GM19438 (cell line): ENCODE measurements at regions not wholly inside any gene's neighbourhood (a gene's known extent, or its start where the extent isn't known, plus 50 kb on each side); places are given as distances from the start of the nearest gene placed in this dataset.

Experiments
- ATAC-seq: cut with Tn5 transposase; IDR thresholded peaks from one replicate; pipeline ENCODE4 v1.9.1; 2021; ENCODE audit warnings: low read depth; ENCODE audit not compliant: unreplicated experiment

DNA sequence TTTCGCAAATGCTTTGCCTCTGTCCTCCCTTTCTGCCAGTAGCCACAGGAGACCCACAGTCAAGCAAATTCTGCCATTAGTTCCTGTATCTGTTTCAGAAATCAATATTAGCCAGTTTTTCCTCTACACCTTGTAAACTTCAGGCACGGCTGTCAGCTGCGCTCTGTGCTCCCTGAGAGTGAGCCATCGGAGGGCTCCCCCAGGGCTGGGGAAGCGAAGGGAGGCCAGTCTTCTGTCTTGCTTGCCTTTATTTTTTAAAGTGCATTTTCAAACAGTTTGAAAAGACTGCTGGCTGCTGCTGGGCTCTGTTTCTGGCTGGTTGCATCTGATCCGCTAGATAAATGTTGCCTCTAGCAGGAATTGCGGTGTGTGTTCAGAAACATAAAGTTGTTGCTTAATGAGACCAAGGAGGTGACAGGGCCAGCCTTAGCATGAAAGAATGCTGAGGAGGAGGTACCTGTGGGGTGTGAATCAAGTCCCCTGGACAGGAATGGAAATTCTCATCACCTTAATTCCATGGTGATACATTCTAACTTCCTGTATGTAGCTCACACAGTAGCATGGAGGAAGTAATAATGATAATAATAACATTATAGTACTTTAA is 421.7 kb upstream of the KIF2A start:
- no peak for ATAC-seq

DNA sequence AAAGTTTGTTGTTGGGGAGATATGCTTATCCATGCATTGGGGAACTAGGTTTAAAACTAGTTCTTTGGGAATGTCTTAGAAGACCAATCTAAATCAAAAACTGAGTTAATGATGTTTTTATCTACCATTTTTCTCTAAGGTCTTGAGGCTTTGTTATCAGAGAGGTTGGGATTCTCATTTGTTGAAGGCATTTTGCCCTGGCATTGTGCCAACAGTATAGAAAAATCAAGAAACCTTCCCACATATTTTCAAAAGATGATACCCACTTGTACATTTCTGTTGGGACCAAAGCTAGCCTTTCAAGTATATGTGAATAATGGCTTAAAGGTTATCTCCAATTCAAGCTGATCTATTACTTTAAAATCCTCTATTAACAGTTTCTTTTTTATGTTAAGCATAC is 419.8 kb upstream of the KIF2A start:
- ATAC-seq, result no peak

DNA sequence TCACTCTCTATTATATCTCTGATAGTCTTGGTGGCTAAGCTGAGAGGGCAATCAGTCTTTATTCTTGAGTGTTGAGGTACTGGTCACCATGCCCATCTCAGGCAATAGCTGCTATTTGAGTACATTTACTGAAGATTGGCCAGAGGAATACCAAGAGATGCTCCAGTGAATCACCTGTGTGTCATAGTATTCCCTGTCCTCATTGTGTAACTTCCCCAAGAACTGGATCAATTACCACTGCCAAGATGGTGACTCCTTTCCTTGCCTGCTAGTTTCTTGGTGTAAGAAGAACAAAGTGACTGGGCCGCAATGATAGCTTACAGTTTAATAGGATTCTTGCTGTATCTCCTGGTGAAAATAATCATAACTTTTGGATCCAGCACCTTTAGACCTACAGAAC is 418.7 kb upstream of the KIF2A start:
- ATAC-seq, result no peak

DNA sequence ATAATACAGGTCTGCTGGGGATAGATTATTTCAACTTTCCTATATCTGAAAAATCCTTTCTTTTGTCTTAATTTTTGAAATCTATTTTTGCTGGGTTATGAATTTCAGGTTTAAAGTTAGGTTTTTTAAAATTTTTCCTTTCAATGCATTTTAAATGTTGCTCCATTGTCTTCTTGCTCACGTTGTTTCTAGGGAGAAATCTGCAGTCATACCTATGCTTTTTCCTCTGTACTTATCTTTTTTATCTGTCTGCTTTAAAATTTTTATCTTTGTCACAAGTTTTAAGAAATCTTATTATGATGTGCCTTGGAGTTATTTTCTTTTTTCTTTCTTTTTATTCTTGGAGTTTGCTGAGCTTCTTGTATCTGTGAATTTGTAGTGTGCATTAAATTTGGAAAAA is 412.0 kb upstream of the KIF2A start:
- no peak for ATAC-seq

DNA sequence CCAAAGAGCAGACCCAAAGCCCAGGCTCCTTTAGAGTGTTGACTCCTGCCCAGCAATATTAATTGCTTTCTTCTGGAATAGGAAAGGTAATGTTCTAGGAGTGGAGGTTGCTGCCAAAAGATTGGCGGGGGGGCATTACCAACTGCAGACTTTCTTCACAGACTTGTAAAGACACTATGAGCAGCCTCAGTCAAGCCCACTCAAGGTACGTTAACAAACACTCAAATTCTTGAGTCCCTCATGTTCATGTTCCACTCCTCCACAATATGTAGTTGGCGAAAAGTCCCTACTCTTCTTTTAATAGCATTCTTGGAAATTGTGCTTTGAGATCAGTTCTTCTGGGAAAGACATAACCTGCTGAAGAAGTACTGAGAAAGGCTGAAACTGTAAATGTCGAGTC is 409.2 kb upstream of the KIF2A start:
- no peak for ATAC-seq

DNA sequence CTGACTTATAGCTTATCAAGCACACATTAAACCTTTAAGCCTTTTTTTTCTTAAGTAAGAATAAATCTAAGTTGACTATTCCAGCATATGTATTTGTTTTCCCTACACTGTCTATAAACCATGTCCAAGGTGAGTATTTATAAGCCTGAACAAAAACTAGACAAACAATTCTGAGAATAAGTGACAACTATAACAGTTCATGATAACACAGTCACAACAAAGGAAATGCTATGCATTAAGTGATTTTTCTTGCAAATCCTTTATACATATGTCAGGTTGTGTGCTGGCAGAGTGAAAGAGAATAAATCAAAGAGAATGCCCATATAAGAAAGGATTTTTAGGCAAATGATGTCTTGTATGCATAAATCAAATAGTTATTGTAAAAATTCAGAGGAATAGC is 408.8 kb upstream of the KIF2A start:
- no peak for ATAC-seq

DNA sequence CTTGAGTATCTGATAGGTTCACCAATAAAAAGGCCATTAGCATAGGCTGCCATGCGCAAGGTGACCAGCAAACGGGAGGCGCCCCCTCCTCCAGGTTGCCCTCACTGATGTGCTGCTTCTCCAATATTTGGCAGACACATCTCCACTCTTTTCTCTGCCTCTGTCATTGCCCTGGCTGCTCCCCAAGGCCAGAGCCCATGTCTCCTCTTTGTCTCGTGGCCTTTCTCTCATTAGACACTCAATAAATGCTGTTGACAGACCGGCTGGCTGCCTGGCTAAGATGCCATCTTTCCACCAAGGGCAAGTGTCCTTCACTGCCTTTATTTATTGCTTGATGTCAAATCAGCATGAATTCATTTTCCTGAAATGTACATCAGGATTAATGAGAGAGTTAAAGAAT is 404.0 kb upstream of the KIF2A start:
- ATAC-seq, result no peak

DNA sequence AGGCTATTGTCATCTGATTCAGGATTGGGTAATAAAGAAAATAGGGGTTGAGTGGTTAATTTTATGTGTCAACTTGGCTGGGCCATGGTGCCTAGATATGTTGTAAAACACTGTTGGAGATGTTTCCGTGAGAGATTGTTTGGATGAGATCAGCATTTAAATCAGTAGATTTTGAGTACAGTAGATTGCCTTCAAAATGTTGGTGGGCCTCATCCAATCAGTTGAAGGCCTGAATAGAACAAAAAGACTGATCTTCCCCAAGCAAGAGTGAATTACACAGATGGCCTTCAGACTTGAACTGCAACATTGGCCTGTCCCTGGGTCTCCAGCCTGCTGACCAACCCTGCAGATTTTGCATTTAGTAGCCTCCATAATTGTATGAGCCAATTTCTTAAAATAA is 401.3 kb upstream of the KIF2A start:
- ATAC-seq, result no peak

DNA sequence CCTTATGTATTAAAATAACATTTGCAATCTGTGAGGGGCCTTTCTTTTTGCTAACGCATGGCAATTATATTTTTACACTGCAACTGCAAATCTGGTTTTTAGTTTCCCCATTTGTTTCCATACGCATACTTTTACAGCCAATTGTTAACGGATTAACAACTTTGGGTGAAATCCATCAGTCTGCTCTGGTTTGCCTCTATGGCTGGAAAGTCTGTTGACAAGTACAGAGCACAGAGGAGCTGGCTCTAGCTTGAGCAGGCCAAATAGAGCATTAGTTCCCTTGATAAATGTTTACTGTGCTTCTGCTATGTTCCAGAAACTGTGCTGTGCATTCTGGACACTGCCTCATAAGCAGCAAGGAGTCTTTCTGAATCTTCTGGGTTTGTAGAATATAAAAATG is 400.4 kb upstream of the KIF2A start:
- ATAC-seq, result no peak

DNA sequence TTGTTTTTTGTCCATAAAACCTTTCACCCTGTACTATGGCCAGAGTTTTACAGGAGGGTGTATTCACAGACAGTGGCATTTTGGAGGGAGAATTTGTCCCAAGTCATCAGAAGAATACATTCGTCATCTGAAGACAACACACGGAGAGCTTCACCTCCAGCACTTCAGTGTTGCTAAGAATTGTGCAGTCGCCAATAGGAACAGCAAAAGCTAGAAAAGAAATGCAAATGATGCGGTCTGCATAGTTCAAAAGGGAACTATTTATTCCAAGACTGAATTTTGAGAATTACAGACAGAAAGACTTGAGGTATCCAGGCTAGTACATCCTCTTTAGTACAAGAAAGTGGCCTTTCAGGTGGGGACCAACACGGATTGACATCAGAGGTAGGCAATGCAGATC is 399.2 kb upstream of the KIF2A start:
- ATAC-seq, result no peak

DNA sequence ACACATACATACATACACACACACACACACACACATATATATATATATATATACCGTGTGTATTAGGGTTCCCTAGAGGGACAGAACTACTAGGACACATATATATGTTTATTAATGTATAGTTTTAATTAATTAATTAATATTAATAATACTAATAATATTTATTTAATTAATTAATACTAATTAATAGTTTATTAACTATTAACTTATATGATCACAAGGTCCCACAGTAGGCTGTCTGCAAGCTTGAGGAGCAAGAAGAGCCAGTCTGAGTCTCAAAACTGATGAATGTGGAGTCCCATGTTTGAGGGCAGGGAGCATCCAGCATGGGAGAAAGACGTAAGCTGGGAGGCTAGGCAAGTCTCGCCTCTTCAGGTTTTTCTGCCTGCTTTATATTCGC is 398.0 kb upstream of the KIF2A start:
- no peak for ATAC-seq

DNA sequence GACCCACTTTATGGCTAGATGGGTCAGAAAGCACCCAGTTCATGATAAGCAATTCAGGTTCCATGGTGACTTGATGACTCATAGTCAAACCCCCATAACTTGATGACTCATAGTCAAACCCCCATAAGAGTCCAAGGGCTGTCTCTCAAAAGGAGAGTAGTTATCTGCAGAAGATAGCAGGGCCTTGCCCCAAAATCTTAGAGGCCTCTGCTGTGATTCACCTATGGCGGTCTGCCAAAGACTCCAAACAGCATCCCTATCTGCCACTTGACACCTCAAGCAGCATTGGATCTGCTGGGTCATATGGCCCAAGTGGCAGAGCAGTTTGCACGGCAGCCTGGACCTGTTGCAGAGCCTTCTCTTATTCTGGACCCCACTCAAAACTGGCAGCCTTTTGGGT is 395.2 kb upstream of the KIF2A start:
- ATAC-seq, result no peak

DNA sequence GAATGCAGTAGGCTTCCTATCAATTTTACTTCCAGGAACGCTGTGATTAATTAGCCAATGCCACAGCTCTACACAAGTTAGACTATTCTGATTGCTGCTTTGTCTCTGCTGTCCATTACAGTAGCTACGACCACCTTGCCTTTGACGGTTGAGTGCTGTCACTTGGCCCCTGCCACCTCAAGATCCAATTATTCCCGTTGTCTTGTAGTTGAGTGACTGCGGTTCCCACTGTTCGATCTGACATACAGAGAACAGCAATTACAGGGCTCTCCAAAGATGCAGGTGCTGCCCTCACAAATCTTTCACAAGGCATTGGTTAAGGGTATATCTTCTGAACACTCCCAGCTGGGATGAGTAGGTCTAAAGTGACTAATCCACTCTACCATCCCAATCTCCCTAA is 393.4 kb upstream of the KIF2A start:
- no peak for ATAC-seq

DNA sequence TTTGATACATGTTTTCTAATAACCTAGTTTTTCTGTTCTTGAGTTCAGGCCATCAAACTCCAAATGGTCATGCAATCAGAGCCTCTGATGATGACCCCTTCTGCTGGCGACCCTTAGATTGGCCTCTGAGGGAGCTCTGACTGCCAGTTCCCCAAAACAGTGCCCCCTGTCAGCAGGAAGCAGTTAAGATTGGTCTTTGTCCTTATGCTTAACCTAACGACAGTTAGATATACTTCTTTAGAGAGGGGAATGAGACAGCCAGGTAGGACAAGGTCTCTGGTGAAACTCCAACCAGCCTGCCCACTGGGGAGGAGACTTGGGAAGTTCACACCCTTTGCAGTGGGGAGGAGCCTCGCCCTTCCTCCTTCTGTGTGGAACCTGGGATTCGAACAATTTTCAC is 390.4 kb upstream of the KIF2A start:
- ATAC-seq, result no peak

DNA sequence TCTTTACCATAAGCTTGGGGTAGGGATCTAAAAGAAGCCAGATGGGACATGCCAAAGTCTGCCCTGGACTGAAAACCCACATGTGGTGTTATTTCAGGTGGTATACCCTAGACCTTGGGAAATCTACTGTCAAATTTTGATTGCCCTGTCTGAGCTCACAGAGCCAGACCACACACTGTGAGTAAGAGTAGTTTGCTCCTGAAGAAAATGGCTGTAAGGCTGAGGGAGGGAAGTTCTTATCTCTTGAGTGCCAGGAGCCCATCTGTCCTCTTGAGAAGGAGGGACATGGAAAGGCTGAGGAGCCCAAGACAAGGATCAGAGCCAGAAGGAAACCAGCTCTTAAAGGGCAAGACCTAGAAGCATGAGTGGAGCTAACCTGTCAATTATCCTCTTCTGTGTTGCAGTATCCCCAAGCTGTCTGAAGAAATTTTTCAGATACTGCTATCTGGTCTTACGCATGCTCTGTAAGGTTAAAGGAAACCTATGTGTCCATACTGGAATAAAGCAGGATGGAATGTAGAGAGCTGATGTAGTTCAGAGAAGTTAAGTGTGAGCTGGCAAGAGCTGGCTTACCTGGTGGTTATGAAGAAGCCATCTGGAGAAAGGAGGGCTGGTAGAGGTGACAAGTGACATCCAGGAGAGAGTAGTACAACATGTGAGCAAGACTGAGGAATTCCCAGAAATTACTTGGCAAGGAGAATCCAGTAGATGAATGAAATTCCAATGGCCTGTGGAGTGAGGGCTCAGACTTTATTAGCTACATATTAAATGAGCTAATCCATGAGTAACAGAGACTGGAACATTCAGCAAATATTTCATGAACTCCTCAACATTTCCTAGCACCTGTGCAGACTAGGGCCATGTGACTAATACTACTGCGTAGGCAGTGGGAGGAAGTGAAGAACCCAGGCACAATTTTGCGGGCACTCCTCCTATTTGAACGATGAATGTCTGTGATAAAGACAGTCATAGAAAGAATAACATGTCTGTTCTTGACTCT is 389.1 kb upstream of the KIF2A start:
- ATAC-seq, result no peak

DNA sequence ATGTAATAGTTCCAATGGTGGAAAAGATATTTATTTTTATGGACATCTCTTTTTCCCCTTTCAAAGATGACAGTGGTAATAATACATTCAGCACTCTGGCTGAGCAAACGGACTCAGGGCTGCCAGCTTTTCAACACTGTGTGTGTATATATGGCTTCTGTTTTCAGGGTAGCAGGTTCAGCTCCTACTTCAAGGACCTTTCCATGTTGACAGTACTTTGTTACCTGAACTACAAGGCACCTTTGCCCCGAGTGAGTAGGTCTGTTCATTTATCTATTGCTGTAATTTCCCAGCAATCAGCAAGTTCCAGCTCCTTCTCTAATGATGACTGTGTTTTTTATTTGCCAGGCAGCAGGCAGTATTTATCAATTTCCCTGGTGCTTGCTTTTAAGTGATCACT is 387.4 kb upstream of the KIF2A start:
- ATAC-seq, result no peak

DNA sequence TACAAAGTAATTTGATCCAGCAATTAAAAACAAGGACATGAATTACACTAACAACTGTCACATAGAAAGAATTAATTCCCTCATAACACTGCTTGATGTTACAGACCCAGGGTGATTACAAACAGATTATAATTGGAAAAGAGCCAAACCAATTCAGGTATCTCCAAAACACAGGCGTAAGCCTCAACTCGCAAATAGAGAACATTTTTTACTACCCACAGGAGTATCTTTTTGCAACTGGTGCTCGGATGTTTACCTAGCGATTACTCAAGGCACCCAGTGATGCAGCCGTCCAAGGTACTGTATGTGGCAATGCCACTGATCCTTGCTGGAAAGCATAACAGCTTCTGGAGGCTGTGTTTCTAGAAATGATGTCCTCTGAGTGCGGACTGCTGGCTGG is 386.1 kb upstream of the KIF2A start:
- no peak for ATAC-seq

DNA sequence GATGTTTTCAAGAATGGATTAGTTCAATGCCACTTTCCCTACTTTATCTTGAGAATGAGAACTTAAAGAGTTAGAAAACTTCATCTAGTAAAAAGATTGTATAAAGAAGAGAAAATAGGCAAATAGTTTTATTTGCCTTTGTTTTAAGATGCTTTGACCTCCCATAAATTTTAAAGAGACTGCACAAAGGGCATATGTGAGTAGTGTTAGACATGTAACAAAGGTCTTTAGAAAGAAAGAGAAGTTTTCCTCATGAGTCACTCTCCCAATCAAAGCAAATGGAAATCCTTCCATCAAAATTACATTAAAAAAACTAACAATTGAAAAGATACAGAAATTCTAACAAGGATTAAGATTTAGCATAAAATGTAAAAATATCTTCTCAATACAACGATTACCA is 381.8 kb upstream of the KIF2A start:
- no peak for ATAC-seq

DNA sequence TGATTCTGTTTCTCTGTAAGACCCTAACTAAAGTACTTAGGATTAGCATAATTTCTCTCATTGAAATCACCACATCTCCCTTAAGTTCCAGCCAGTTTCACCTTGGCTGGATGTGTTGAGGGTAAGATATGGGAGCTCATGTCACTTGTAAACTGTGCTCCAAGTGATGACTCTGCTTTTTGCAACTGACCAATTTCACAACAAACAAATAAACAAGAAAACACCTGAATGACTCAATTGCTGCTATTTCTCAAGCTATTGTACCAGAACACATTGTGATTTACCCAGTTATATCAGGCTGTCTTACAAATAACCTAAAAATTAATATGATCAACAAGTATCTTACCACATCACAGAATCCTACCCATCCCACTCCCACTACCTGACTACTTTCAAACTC is 379.1 kb upstream of the KIF2A start:
- ATAC-seq, result no peak

DNA sequence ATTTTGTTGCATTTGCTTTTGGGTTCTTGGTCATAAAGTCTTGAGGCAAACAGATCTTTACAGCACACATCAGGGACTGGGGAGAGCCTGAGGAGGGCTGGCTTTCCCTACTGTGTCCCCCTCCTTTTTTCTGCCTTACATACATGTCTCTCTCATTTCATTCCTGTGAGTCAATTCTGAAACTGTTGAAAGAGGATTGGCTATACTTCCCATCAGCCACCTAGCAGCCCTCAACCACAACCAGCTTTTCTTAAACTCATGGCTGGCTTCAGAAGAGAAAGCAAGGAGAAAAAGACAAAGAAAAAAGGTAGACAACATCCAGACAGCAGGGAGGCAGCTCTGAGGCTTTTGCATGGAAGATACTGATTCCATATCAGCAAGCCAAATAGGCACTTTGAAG is 374.8 kb upstream of the KIF2A start:
- ATAC-seq, result no peak

DNA sequence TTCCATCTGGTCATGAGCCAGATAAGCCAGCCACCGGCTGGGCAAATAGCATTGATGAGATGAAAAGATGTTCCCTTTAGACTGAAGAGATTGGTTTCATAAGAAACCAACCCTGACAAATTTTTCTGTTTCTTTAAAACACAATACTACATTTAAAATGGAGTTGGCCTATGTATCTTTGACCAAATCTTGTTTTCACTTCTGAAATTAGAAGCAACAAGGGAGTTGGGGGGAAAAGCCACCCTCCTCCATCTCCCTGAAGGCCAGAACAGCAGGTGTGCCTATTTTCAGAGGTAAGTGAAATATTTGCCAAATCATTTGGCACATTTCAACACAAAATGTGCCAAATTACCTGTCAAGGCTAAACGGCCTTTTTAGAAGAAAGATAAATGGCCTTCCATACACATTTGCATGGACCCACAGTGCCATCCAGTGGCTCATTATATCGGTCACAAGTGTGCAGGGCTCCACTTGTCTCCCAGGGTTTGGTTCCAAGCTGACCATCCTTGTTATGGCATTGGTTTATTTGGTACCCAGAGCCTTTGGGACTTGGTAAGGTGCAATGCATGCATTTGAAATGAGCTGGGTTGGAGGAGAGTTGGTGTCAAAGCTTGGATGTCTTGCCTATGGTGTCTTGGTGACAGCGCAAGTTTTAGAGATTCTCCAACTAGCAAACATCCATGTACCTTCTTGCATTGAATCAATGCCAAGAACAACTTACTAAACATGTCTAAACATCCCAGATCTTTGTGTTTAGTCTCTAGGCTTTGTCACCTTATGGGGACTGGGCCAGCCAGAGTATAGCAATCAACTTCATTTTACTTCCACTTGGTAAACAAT is 372.0 kb upstream of the KIF2A start:
- ATAC-seq, result no peak
